ENCODE measurements at regions not wholly inside any gene's neighbourhood (a gene's known extent, or its start where the extent isn't known, plus 50 kb on each side); places are given as distances from the start of the nearest gene placed in this dataset.

DNA sequence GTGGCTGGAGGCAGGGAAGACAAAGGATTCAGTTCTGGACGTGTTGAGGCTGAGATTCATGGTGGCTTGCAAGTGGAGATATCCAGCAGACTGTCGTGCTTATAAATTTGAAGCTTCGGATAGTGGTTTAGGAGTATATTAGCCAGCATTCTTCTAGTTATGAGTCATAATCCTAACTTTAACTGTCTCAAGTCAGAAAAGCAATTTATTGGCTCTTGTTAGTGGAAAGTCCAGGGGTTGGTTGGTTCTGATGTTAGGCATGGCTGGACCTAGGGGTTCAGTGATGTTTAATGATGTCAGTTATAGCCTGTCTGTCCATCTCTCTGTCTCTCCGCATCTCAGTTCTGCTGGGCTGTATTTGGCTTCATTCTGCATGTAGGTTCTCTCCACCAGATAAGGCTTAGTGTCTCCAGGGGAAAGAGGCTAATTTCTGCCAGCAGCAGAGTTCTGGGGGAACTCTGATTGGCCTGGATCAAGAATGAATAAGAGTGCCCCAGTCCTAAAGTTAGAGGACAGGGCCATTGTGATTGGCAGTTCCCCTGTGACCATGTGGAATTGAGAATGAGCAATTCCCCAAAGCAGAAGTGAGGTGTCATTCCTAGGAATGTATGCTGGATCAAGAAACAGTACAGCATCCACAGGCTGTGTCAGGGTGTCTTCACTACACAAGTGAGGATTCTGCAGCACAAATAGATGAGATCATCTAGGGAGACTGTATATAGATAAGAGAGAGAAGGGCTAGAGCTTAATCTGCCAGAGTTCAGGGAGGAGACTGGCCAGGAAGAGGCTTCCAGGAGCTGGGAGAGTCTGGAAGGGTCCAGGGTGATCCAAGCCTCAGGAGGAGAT lies 72.9 kb upstream of the SHB start:
- H3K9me3 ChIP-seq (ENCODE audit: control insufficient read depth, low read length) = no peaks in the 10 kb centered on the region
- no peaks in the 10 kb centered on the region for H3K36me3 ChIP-seq (ENCODE audit: control insufficient read depth, insufficient read depth, low read length)
- no peak overlapping the region for H3K27ac ChIP-seq (ENCODE audit: insufficient read depth, low read length, poor library complexity, severe bottlenecking)
- H3K4me3 ChIP-seq (ENCODE audit: insufficient read depth, low read depth, low read length, poor library complexity, severe bottlenecking) = no peak overlapping the region
- no peak for DNase-seq
- no peaks in the 10 kb centered on the region for H3K4me1 ChIP-seq (ENCODE audit: control insufficient read depth, insufficient read depth, low read length, poor library complexity, severe bottlenecking)
- no peaks in the 10 kb centered on the region for H3K27me3 ChIP-seq (replicated peaks; ENCODE audit: control insufficient read depth, insufficient read depth, low read length, poor library complexity, severe bottlenecking)

DNA sequence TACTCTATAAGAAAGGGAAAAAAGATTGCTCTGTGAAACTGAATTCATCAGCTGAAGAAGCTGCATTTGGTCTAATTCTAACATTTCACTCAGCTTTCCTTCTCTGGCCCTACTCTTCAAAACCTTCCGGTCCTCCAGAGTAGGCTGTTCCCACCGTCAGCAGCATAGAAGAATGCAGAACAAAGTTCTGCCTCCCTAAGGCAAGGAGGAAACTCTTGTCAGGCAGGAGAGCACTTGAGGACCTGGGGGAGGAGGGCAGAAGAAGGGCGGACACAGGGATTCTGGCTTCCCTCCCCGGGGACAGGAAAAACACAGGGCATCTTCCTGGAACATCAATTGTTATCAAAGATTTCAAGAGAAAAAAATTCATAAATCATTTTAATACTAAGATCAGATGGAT lies 69.2 kb upstream of the SHB start:
- no peaks in the 10 kb centered on the region for H3K9me3 ChIP-seq (ENCODE audit: control insufficient read depth, low read length)
- DNase-seq = no peak

DNA sequence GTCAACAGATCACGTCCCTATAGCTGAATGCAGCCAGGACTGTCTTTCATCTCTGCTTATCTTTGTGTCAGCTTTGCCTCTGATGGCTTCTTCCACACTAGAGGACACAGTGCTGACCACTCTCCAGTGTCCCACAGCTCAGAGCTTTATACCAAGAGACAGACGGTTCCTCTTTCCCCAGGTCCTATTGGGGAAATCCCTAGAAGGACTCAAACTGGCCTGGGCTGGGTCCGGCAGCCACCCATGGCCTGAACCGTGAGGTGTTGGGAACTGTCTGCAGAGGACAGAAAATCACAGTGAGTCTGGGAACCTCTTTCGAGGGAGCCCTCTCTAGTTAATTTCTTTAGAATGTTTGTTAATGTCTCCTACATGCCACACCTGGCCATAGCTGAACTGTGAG lies 68.3 kb upstream of the SHB start:
- Histone ChIP-seq H3K4me3 (ENCODE audit: insufficient read depth, low read depth, low read length, poor library complexity, severe bottlenecking) (no peak overlapping the region), H3K9me3 (ENCODE audit: control insufficient read depth, low read length) (no peaks in the 10 kb centered on the region), H3K36me3 (ENCODE audit: control insufficient read depth, insufficient read depth, low read length) (no peaks in the 10 kb centered on the region), H3K27me3 (replicated peaks; ENCODE audit: control insufficient read depth, insufficient read depth, low read length, poor library complexity, severe bottlenecking) (no peaks in the 10 kb centered on the region), H3K4me1 (ENCODE audit: control insufficient read depth, insufficient read depth, low read length, poor library complexity, severe bottlenecking) (no peaks in the 10 kb centered on the region), H3K27ac (ENCODE audit: insufficient read depth, low read length, poor library complexity, severe bottlenecking) (no peak overlapping the region)
- DNase-seq = no peak

More for the DNA sequence above, 69.2 kb upstream of the SHB start:
- H3K4me3 ChIP-seq (ENCODE audit: insufficient read depth, low read depth, low read length, poor library complexity, severe bottlenecking) = no peak overlapping the region
- H3K4me1 ChIP-seq (ENCODE audit: control insufficient read depth, insufficient read depth, low read length, poor library complexity, severe bottlenecking) = no peaks in the 10 kb centered on the region
- H3K27ac ChIP-seq (ENCODE audit: insufficient read depth, low read length, poor library complexity, severe bottlenecking) = no peak overlapping the region
- H3K27me3 ChIP-seq (replicated peaks; ENCODE audit: control insufficient read depth, insufficient read depth, low read length, poor library complexity, severe bottlenecking) = no peaks in the 10 kb centered on the region
- no peaks in the 10 kb centered on the region for H3K36me3 ChIP-seq (ENCODE audit: control insufficient read depth, insufficient read depth, low read length)

DNA sequence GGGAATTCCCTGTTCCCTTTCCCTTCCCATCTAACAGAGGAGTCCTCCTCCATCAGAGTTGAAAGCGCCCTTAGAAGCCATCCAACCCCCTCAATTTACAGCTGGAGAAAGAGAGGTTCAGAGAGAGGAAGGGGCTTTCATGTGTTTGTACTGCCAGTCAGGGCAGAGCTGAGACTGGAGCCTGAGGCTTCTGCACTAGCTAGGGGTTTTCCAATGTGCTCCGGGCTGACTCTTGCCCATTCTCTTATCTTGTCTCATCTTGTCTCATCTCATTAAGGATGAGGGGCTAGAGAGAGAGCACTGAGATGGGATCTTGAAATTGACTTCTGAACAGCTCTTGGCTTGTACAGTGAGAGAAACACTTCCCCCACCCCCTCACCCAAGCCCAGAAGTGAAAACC lies 67.4 kb upstream of the SHB start:
- Histone ChIP-seq H3K4me3 (ENCODE audit: insufficient read depth, low read depth, low read length, poor library complexity, severe bottlenecking) (no peak overlapping the region), H3K27me3 (replicated peaks; ENCODE audit: control insufficient read depth, insufficient read depth, low read length, poor library complexity, severe bottlenecking) (no peaks in the 10 kb centered on the region)

DNA sequence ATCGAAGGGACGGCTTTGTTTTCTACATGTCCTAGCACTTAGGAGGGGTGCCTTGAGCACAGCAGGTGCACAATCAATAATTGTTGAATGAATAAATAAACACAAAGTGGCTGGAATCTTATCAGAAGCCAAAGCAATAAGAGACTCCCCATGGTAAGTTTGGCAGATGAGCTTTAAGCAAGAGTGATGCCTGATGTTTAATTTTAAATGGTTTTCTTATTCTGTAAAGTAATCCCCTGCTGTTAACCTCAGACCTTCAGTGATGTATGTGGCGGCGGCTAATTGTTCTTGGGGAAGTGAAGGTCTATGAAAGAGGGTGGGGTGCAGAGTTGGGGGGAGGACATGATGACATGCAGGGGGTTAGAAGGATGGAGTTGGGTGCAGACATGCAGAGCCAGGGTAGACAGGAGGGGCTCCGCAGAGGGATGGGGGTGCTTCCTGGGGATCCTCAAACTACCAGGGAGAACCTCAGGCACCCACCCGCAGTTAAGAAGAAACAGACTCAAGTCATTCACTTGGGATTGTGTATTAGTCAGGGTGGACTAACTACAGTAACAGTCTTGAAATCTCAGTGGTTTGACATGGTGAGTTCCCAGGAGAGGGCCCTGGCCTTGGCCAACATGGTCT lies 65.7 kb upstream of the SHB start:
- DNase-seq = no peak
- Histone ChIP-seq H3K4me1 (ENCODE audit: control insufficient read depth, insufficient read depth, low read length, poor library complexity, severe bottlenecking) (no peaks in the 10 kb centered on the region), H3K27me3 (replicated peaks; ENCODE audit: control insufficient read depth, insufficient read depth, low read length, poor library complexity, severe bottlenecking) (no peaks in the 10 kb centered on the region), H3K9me3 (ENCODE audit: control insufficient read depth, low read length) (no peaks in the 10 kb centered on the region), H3K36me3 (ENCODE audit: control insufficient read depth, insufficient read depth, low read length) (no peaks in the 10 kb centered on the region), H3K4me3 (ENCODE audit: insufficient read depth, low read depth, low read length, poor library complexity, severe bottlenecking) (no peak overlapping the region), H3K27ac (ENCODE audit: insufficient read depth, low read length, poor library complexity, severe bottlenecking) (no peak overlapping the region)

More for the DNA sequence above, 67.4 kb upstream of the SHB start:
- H3K4me1 ChIP-seq (ENCODE audit: control insufficient read depth, insufficient read depth, low read length, poor library complexity, severe bottlenecking) = no peaks in the 10 kb centered on the region
- H3K36me3 ChIP-seq (ENCODE audit: control insufficient read depth, insufficient read depth, low read length) = no peaks in the 10 kb centered on the region
- no peak overlapping the region for H3K27ac ChIP-seq (ENCODE audit: insufficient read depth, low read length, poor library complexity, severe bottlenecking)
- no peaks in the 10 kb centered on the region for H3K9me3 ChIP-seq (ENCODE audit: control insufficient read depth, low read length)
- no peak for DNase-seq

DNA sequence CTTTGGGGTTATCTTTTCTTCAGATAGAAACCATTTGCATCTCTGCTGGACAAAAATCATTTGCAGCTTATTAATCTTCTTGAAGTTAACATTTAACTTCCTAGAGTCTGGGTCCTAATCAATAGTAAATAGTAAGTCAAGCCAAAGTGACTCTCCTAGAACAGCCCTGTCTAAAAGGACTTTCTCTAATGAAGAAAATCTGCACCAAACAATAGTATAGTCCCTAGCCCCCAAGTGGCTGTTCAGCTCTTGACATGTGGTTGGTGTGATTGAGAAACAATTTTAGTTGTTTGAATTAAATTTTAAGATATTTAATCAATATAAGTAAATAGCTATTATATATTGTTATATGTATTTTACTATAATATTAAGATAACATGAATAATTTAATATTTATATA lies 64.6 kb upstream of the SHB start:
- DNase-seq = no peak
- no peak overlapping the region for H3K4me3 ChIP-seq (ENCODE audit: insufficient read depth, low read depth, low read length, poor library complexity, severe bottlenecking)
- no peaks in the 10 kb centered on the region for H3K36me3 ChIP-seq (ENCODE audit: control insufficient read depth, insufficient read depth, low read length)
- H3K4me1 ChIP-seq (ENCODE audit: control insufficient read depth, insufficient read depth, low read length, poor library complexity, severe bottlenecking) = no peaks in the 10 kb centered on the region
- no peaks in the 10 kb centered on the region for H3K9me3 ChIP-seq (ENCODE audit: control insufficient read depth, low read length)
- H3K27me3 ChIP-seq (replicated peaks; ENCODE audit: control insufficient read depth, insufficient read depth, low read length, poor library complexity, severe bottlenecking) = no peaks in the 10 kb centered on the region
- H3K27ac ChIP-seq (ENCODE audit: insufficient read depth, low read length, poor library complexity, severe bottlenecking) = no peak overlapping the region

DNA sequence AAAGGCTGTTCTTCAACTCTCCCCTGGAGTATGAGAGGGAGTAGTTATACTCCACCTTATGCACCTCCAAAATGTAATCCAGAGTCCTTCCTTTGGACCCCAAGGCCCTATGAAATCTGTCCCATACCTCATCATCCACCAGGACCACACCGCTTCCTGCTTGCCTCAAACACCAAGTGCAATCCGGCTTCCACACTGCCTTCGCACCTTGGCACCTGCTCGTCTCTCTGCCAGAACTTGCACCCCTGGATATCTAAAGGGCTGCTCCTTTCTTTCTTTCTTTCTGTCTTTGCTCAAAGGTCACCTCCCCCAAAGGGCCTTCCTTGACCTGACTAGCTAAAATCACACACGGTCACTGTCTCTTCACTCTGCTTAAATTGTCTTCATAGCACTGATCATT lies 63.9 kb upstream of the SHB start:
- no peaks in the 10 kb centered on the region for H3K4me1 ChIP-seq (ENCODE audit: control insufficient read depth, insufficient read depth, low read length, poor library complexity, severe bottlenecking)
- no peaks in the 10 kb centered on the region for H3K9me3 ChIP-seq (ENCODE audit: control insufficient read depth, low read length)
- no peaks in the 10 kb centered on the region for H3K36me3 ChIP-seq (ENCODE audit: control insufficient read depth, insufficient read depth, low read length)
- H3K27me3 ChIP-seq (replicated peaks; ENCODE audit: control insufficient read depth, insufficient read depth, low read length, poor library complexity, severe bottlenecking) = no peaks in the 10 kb centered on the region
- no peak overlapping the region for H3K27ac ChIP-seq (ENCODE audit: insufficient read depth, low read length, poor library complexity, severe bottlenecking)
- no peak for DNase-seq
- no peak overlapping the region for H3K4me3 ChIP-seq (ENCODE audit: insufficient read depth, low read depth, low read length, poor library complexity, severe bottlenecking)

DNA sequence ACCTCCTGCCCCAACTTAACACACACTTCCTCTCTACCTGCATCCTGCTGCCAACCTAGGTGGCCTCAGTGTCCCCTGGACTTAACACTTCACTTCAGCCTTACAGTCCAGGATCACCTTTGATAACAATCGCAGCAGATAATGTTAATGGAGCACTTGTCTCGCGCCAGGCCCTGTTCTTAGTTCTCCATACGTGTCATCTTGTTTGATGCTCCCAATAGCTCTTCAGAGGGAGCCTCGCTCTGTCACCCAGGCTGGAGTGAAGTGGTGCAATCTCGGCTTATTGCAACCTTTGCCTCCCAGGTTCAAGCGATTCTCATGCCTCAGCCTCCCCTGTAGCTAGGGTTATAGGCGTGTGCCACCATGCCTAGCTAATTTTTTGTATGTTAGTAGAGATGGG lies 62.7 kb upstream of the SHB start:
- no peak overlapping the region for H3K27ac ChIP-seq (ENCODE audit: insufficient read depth, low read length, poor library complexity, severe bottlenecking)
- H3K4me3 ChIP-seq (ENCODE audit: insufficient read depth, low read depth, low read length, poor library complexity, severe bottlenecking) = no peak overlapping the region
- H3K9me3 ChIP-seq (ENCODE audit: control insufficient read depth, low read length) = no peaks in the 10 kb centered on the region
- no peaks in the 10 kb centered on the region for H3K4me1 ChIP-seq (ENCODE audit: control insufficient read depth, insufficient read depth, low read length, poor library complexity, severe bottlenecking)
- no peaks in the 10 kb centered on the region for H3K36me3 ChIP-seq (ENCODE audit: control insufficient read depth, insufficient read depth, low read length)
- DNase-seq = no peak
- H3K27me3 ChIP-seq (replicated peaks; ENCODE audit: control insufficient read depth, insufficient read depth, low read length, poor library complexity, severe bottlenecking) = no peaks in the 10 kb centered on the region

DNA sequence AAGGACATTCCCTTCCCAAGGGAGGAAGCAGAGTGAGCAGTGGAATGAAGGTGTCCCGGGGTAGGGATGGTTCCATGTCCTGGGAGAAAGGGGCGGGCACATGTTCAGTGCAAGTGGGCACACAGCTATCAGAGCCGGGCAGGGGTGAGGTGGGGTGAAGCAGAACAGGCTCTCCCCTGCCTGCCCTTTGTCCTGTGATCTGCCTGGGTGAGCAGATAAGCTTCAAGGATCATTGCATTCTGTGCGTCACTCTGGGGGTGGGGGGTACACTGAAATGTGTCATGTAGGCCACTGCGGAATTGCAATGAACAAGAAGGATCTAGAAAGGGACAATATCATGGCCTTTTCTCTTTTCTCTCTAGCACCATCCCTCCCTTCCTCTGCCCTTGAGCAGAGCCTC lies 61.7 kb upstream of the SHB start:
- H3K9me3 ChIP-seq (ENCODE audit: control insufficient read depth, low read length) = no peaks in the 10 kb centered on the region
- no peak for DNase-seq
- no peaks in the 10 kb centered on the region for H3K27me3 ChIP-seq (replicated peaks; ENCODE audit: control insufficient read depth, insufficient read depth, low read length, poor library complexity, severe bottlenecking)
- H3K36me3 ChIP-seq (ENCODE audit: control insufficient read depth, insufficient read depth, low read length) = no peaks in the 10 kb centered on the region
- no peaks in the 10 kb centered on the region for H3K4me1 ChIP-seq (ENCODE audit: control insufficient read depth, insufficient read depth, low read length, poor library complexity, severe bottlenecking)
- H3K4me3 ChIP-seq (ENCODE audit: insufficient read depth, low read depth, low read length, poor library complexity, severe bottlenecking) = no peak overlapping the region
- H3K27ac ChIP-seq (ENCODE audit: insufficient read depth, low read length, poor library complexity, severe bottlenecking) = no peak overlapping the region

DNA sequence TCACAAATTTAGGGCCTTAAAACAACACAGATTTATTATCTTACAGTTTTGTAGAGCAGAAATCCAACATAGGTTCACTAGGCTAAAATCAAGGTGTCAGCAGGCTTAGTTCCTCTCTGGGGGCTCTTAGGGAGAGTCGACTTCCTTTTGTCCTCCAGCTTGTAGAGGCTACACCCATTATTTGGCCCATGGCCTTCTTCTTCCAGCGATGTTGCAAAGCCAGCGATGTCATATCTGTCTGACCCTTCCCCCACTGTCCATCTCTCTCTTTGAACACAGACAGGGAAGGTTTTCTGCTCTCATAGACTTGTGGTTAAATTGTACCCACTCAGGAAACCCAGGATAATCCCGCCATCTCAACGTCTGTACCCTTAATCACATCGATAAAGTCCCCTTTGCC lies 60.3 kb upstream of the SHB start:
- H3K36me3 ChIP-seq (ENCODE audit: control insufficient read depth, insufficient read depth, low read length) = no peaks in the 10 kb centered on the region

More for the DNA sequence above, 60.3 kb upstream of the SHB start:
- H3K27ac ChIP-seq (ENCODE audit: insufficient read depth, low read length, poor library complexity, severe bottlenecking) = no peak overlapping the region
- no peak for DNase-seq
- no peaks in the 10 kb centered on the region for H3K4me1 ChIP-seq (ENCODE audit: control insufficient read depth, insufficient read depth, low read length, poor library complexity, severe bottlenecking)
- no peaks in the 10 kb centered on the region for H3K27me3 ChIP-seq (replicated peaks; ENCODE audit: control insufficient read depth, insufficient read depth, low read length, poor library complexity, severe bottlenecking)
- no peak overlapping the region for H3K4me3 ChIP-seq (ENCODE audit: insufficient read depth, low read depth, low read length, poor library complexity, severe bottlenecking)
- H3K9me3 ChIP-seq (ENCODE audit: control insufficient read depth, low read length) = no peaks in the 10 kb centered on the region
